ENCODE measurements at regions not wholly inside any gene's neighbourhood (a gene's known extent, or its start where the extent isn't known, plus 50 kb on each side); places are given as distances from the start of the nearest gene placed in this dataset.
A peak's percentile ranks its signal among the peaks of the same experiment; 100 is the strongest.

DNA sequence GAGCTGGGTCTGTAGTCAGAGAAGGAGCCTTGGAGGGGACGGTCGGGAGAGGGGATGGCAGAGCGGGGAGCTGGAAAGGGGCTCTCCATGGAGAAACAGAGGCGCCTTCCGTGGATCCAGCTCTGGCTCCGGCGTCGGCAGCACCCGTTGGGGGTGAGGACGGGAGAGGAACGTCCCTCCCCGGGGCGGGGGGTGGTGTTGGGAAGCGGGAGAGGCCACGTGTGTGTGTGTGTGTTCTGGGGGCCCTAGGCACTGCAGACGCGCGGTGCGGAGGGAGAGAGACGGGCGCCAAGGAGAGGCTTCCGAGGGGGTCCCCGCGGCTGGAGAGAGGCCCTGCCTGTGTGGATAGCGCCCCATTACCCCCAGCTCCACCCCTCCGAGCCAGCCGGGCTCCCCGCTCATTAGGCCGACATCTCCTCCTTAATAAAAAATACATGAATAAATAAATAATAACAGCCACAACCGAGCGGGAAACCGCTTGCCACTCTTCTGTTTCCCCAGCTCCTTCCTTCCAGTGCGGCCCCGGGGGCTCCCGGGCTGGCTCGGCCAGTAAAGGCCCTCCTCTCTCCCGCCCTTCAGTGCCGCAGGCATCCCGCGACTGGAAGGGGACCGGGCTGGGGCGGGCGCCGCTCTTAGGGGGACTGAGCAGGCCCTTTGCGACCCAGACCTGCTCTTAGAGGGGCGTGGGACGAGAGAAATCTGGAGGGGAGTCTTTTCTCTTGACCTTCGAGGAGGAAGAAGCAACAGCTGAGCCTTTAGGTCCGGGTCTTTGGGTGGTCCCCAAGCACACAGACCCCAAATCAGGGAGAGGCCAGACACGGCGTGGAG lies 71.3 kb upstream of the ARAP3 start:
- no peaks in the 10 kb centered on the region for H3K9me3 ChIP-seq
- 19 to 23% methylated on average over 49 to 51 of the region's 51 CpGs for WGBS, 2 donors
- H3K27ac ChIP-seq, result no peak overlapping the region
- no peaks in the 10 kb centered on the region for H3K36me3 ChIP-seq
- no peaks in the 10 kb centered on the region for H3K4me1 ChIP-seq
- peaks cover 0 to 43% of the 10 kb centered on the region in 2 donors for H3K27me3 ChIP-seq
- DNase-seq (ENCODE audit: low spot score in 2 of 2), result no peak
- TF ChIP-seq, protein P1, sequence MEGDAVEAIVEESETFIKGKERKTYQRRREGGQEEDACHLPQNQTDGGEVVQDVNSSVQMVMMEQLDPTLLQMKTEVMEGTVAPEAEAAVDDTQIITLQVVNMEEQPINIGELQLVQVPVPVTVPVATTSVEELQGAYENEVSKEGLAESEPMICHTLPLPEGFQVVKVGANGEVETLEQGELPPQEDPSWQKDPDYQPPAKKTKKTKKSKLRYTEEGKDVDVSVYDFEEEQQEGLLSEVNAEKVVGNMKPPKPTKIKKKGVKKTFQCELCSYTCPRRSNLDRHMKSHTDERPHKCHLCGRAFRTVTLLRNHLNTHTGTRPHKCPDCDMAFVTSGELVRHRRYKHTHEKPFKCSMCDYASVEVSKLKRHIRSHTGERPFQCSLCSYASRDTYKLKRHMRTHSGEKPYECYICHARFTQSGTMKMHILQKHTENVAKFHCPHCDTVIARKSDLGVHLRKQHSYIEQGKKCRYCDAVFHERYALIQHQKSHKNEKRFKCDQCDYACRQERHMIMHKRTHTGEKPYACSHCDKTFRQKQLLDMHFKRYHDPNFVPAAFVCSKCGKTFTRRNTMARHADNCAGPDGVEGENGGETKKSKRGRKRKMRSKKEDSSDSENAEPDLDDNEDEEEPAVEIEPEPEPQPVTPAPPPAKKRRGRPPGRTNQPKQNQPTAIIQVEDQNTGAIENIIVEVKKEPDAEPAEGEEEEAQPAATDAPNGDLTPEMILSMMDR (IDR thresholded peaks at IDR 0.05), result no peak
- H3K4me3 ChIP-seq, result no peak overlapping the region

DNA sequence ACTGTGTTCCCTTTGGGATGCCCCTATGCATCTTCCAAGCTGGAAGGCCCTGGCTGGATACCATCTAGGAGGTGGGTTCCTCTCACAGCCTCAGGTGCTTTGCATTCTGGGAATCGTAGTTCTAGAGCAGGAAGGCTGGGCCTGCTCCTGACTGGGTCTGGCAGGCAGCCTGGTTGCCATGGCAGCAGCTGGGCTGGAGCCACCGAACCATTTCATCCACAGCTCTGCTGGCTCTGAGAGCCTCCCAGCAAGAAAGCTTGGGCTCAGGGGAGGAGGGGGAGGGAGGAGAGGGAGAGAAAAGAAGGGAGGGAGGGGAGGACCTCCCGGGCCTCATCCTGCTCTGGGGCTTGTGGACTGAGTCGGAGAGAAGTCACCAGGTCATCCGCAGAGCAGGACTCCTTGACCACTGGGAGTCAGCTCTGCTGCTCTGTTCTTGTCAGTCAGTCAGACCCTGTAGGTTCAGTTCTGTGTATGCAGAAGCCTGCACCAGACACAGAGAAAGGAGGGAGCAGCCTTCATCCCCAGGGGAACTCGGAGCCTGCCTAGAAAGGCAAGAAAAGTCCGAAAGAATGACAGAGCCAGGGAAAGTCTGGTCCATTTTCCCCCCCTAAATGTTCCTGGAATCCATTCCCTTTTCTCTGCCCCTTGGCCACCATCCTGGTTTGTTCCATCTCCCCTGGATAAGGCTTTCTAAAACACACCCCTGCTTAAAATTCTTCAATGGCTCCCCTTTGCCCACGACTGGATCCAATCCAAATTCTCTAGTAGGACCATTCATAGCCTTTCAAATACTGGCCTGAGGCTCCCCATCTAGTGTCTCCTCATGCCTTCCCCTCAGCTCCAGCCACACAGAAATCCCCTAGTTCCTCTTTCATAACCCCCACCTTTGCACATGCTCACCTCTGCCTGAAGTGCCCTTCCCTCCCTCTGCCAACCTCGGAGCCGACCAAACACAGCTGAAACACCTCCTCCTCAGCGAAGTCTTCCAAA lies 65.4 kb upstream of the ARAP3 start:
- Histone ChIP-seq H3K27ac (no peak overlapping the region), H3K9me3 (no peaks in the 10 kb centered on the region), H3K36me3 (no peaks in the 10 kb centered on the region), H3K4me3 (no peak overlapping the region), H3K27me3 (peaks cover 0 to 11% of the 10 kb centered on the region in 2 donors), H3K4me1 (peaks cover 0 to 13% (median 2%) of the 10 kb centered on the region in 4 donors)
- WGBS, 2 donors, result 26 to 33% methylated on average over 11 of the region's 11 CpGs
- DNase-seq (ENCODE audit: low spot score in 2 of 2), result peak; percentile 22 to 53
- no peak for TF ChIP-seq EP300 (IDR thresholded peaks at IDR 0.05)
- no peak for TF ChIP-seq POLR2A (IDR thresholded peaks at IDR 0.05)
- TF ChIP-seq, protein P1 (IDR thresholded peaks at IDR 0.05), result no peak

DNA sequence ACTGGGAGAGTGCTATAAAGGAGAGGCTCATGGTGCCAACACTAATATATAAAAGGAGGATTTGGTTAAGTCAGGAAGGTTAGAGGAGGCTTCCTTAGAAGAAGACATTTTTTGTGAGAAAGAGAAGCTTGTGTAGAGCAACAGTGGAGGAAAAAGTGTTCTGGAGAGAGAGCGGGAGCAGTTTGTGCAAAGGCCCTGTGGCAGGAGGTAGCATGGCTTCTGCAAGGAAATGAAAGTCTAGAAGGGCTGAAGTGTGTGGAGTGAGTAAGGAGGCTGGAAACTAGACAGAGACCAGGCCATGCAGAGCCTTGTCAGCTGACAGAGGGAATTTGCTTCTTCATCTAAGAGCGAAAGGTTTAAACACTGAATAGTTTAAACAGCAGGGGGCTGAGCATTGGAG lies 64.4 kb upstream of the ARAP3 start:
- Histone ChIP-seq H3K27me3 (peaks cover 0 to 5% of the 10 kb centered on the region in 2 donors), H3K4me1 (peaks cover 0 to 13% (median 2%) of the 10 kb centered on the region in 4 donors), H3K27ac (no peak overlapping the region), H3K9me3 (no peaks in the 10 kb centered on the region), H3K36me3 (no peaks in the 10 kb centered on the region), H3K4me3 (no peak overlapping the region)
- TF ChIP-seq POLR2A (IDR thresholded peaks at IDR 0.05) (no peak), EP300 (IDR thresholded peaks at IDR 0.05) (no peak)
- TF ChIP-seq, protein P1 (IDR thresholded peaks at IDR 0.05), result no peak
- 94 to 98% methylated on average over 2 of the region's 2 CpGs for WGBS, 2 donors
- no peak for DNase-seq (ENCODE audit: low spot score in 2 of 2)

DNA sequence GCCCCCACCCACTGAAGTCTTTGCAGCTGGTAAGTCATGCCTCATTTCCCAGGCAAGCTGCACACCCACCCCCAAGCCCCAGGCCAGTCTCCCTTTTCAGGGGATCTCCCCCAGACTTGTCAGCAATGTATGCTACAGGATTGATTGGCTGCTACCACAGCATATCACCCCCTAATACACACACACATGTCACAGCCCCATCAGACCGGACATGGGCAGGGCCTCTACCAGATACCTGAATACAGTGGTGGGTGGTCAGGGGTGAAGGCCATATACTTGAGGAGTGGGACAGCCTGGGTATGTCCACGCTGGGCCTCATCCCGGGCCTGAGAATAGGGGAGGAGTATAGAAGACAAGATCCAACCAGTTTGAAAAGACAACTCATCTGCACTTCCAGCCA lies 63.4 kb upstream of the ARAP3 start:
- TF ChIP-seq POLR2A (IDR thresholded peaks at IDR 0.05) (no peak), EP300 (IDR thresholded peaks at IDR 0.05) (no peak)
- TF ChIP-seq, protein P1 (IDR thresholded peaks at IDR 0.05), result no peak
- Histone ChIP-seq H3K9me3 (no peaks in the 10 kb centered on the region), H3K36me3 (no peaks in the 10 kb centered on the region), H3K27ac (no peak overlapping the region), H3K27me3 (no peaks in the 10 kb centered on the region), H3K4me1 (peaks cover 0 to 13% (median 2%) of the 10 kb centered on the region in 4 donors), H3K4me3 (no peak overlapping the region)
- no peak for DNase-seq (ENCODE audit: low spot score in 2 of 2)
- 83 to 86% methylated on average over 3 of the region's 3 CpGs for WGBS, 2 donors

Measured in tibial nerve (tissue), 4 donors.